SU-DHL-6 (cell line): ENCODE measurements at regions not wholly inside any gene's neighbourhood (a gene's known extent, or its start where the extent isn't known, plus 50 kb on each side); places are given as distances from the start of the nearest gene placed in this dataset.

ENCODE experiments used
- H2AFZ ChIP-seq: fragments of 200-600 bp; sonication (generic); 2 replicates; pipeline ENCODE4 v1.6.1; 2014; ENCODE audit warnings: low read depth, mild to moderate bottlenecking, moderate library complexity, mixed read lengths, antibody characterized with exemption, low read length; ENCODE audit not compliant: severe bottlenecking
- H3F3A ChIP-seq: fragments of 200-600 bp; shearing (Covaris generic); 2 replicates; pipeline ENCODE4 v1.6.0; 2016; ENCODE audit warnings: antibody characterized with exemption, mild to moderate bottlenecking; ENCODE audit not compliant: insufficient read depth
- H3K27ac ChIP-seq: fragments of 200-600 bp; sonication (generic); 2 replicates; pipeline ENCODE4 v1.5.1; 2016; ENCODE audit warnings: low read depth, mild to moderate bottlenecking, low read length, moderate library complexity, mixed read lengths
- H3K27me3 ChIP-seq: fragments of 200-600 bp; sonication (generic), shearing (Covaris generic); 2 replicates; pipeline ENCODE4 v1.6.0; 2014; ENCODE audit warnings: mild to moderate bottlenecking, low read length
- H3K36me3 ChIP-seq: fragments of 200-600 bp; sonication (generic); 2 replicates; pipeline ENCODE4 v1.6.1; 2014; ENCODE audit warnings: mild to moderate bottlenecking, low read length, mixed read lengths
- H3K4me2 ChIP-seq: fragments of 300-600, 200-600 bp; shearing (Covaris generic), sonication (generic); 2 replicates; pipeline ENCODE4 v1.6.0; 2014; ENCODE audit warnings: low read length, low read depth, mild to moderate bottlenecking; ENCODE audit not compliant: poor library complexity, severe bottlenecking
- H3K4me3 ChIP-seq: fragments of 200-600 bp; sonication (generic); 2 replicates; pipeline ENCODE4 v1.5.1; 2014; ENCODE audit warnings: antibody characterized with exemption, low read length, mild to moderate bottlenecking, mixed read lengths; ENCODE audit not compliant: insufficient read depth, poor library complexity, severe bottlenecking
- H3K79me2 ChIP-seq: fragments of 200-600 bp; sonication (generic); 2 replicates; pipeline ENCODE4 v1.6.1; 2014; ENCODE audit warnings: mild to moderate bottlenecking, low read length, moderate library complexity; ENCODE audit not compliant: insufficient read depth
- H3K9ac ChIP-seq: fragments of 200-600 bp; sonication (generic); 2 replicates; pipeline ENCODE4 v1.7.0; 2014; ENCODE audit warnings: mild to moderate bottlenecking, low read length
- H3K9me2 ChIP-seq: fragments of 200-600 bp; sonication (generic); replicated peaks from 2 replicates; pipeline ENCODE4 v1.6.1; 2014; ENCODE audit warnings: low read length; ENCODE audit not compliant: insufficient read depth
- H3K9me3 ChIP-seq: fragments of 200-600 bp; sonication (generic); 2 replicates; pipeline ENCODE4 v1.6.1; 2014; ENCODE audit warnings: low read length, mixed read lengths; ENCODE audit not compliant: insufficient read depth
- H4K20me1 ChIP-seq: fragments of 200-600 bp; sonication (generic); 2 replicates; pipeline ENCODE4 v1.6.1; 2014; ENCODE audit warnings: low read depth, mild to moderate bottlenecking, antibody characterized with exemption, low read length, moderate library complexity, mixed read lengths
- EZH2phosphoT487 ChIP-seq: fragments of 200-600 bp; sonication (generic), shearing (Covaris generic); conservative IDR thresholded peaks from 2 replicates; pipeline ENCODE4 v1.6.1; 2018; ENCODE audit warnings: mild to moderate bottlenecking, antibody characterized with exemption, low read length, moderate library complexity, mixed read lengths
- TF ChIP-seq, protein P1 (sequence below): fragments of 200-600 bp; sonication (generic); IDR thresholded peaks from one replicate; pipeline ENCODE4 v1.5.1; 2017; ENCODE audit warnings: antibody characterized with exemption, mild to moderate bottlenecking, low read length, moderate library complexity; ENCODE audit not compliant: insufficient read depth, poor library complexity, severe bottlenecking

DNA sequence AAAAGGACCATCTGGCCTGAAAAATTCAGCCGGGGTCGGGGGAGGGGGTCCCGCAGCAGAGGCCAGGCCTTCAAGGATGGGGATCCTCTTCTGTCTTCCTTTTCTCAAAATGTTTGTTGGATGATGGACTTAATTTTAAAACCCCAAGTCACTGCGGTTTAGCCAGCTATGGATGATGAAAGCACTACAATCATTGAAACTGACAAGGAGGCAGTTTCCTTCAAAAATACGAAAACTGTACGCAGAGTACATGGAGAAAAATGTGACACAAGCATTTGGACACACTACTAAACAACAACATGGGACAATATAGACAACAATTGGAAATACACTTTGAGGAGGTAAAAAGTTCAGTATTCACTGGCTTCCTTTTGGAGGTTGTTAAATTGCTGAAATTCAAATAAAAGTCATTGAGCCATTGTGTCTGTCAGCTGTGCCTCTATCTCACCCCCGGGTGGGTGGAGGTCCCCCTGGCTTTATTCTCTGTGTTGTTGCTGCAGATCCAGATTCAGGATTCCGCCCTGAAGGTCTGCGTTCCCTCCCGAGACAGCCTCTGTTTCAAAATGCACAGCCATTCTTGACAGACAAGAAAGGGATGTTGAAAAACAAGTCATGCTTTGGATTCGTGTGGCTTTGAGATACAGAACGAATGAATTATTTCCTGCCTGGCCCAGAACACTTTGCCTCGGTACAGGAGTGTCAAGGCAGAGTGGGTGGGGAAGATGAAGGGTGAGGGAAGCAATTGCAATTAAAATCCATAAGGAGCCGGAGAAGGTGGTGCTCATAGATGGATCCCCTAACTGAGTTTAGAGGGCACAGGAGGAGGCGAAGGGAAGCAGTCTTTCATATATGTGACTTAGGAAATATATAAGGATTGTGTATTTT, 118.2 kb downstream of the TTLL2 start:
- no peak overlapping the region for H2AFZ ChIP-seq

DNA sequence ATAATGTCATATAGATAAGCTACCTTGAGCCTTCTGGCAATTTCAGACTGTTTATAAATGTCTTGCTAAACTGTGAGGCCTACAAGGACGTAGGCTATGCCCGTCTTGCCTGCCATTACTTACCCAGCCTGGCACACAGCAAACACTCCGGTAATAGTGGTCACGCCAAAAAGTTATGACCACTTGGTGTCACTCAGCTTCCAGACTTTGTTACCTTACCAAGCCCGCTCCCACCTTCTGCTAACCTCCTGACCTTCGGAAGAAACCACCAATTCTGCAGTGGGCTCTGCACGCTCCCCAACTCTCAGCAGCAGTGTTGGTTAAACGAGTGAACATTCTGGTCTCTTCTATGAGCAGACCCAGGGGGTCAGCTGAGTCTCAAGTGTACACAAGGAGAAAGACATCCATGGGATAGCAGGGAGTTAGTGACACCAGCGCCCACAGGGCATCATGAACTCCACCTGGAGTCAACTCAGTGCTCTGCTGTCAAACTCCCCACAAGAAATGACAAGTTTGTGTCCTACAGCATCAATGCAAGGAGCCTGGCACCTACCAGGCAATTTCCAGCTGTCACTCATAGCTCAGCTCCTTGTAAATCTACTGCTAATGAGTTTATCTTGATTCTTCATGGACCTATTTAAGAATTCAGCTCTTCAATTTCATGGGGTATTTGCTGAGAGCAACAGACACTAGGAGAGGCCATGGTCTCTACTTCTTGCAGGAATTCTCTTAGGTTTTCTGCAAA, 119.9 kb downstream of the TTLL2 start:
- Histone ChIP-seq H2AFZ (no peak overlapping the region), H3K27ac (no peak overlapping the region), H3F3A (no peaks in the 10 kb centered on the region), H4K20me1 (no peaks in the 10 kb centered on the region), H3K9me2 (no peaks in the 10 kb centered on the region), H3K9ac (no peak overlapping the region), H3K9me3 (no peaks in the 10 kb centered on the region), H3K79me2 (no peaks in the 10 kb centered on the region), H3K36me3 (no peaks in the 10 kb centered on the region), H3K4me2 (no peak overlapping the region), H3K4me3 (no peak overlapping the region), H3K27me3 (no peaks in the 10 kb centered on the region)
- TF ChIP-seq, protein P1, sequence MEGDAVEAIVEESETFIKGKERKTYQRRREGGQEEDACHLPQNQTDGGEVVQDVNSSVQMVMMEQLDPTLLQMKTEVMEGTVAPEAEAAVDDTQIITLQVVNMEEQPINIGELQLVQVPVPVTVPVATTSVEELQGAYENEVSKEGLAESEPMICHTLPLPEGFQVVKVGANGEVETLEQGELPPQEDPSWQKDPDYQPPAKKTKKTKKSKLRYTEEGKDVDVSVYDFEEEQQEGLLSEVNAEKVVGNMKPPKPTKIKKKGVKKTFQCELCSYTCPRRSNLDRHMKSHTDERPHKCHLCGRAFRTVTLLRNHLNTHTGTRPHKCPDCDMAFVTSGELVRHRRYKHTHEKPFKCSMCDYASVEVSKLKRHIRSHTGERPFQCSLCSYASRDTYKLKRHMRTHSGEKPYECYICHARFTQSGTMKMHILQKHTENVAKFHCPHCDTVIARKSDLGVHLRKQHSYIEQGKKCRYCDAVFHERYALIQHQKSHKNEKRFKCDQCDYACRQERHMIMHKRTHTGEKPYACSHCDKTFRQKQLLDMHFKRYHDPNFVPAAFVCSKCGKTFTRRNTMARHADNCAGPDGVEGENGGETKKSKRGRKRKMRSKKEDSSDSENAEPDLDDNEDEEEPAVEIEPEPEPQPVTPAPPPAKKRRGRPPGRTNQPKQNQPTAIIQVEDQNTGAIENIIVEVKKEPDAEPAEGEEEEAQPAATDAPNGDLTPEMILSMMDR, result no peak
- no peak for TF ChIP-seq EZH2phosphoT487

More for the DNA sequence above, 118.2 kb downstream of the TTLL2 start:
- TF ChIP-seq EZH2phosphoT487, result no peak
- TF ChIP-seq, protein P1, result no peak
- H3K9me3 ChIP-seq, result no peaks in the 10 kb centered on the region
- H3K4me2 ChIP-seq, result no peak overlapping the region
- H3K36me3 ChIP-seq, result no peaks in the 10 kb centered on the region
- H3K27ac ChIP-seq, result no peak overlapping the region
- H4K20me1 ChIP-seq, result no peaks in the 10 kb centered on the region
- H3K9me2 ChIP-seq, result no peaks in the 10 kb centered on the region
- no peaks in the 10 kb centered on the region for H3K79me2 ChIP-seq
- H3K9ac ChIP-seq, result no peak overlapping the region
- H3K4me3 ChIP-seq, result no peak overlapping the region
- H3K27me3 ChIP-seq, result no peaks in the 10 kb centered on the region
- no peaks in the 10 kb centered on the region for H3F3A ChIP-seq

DNA sequence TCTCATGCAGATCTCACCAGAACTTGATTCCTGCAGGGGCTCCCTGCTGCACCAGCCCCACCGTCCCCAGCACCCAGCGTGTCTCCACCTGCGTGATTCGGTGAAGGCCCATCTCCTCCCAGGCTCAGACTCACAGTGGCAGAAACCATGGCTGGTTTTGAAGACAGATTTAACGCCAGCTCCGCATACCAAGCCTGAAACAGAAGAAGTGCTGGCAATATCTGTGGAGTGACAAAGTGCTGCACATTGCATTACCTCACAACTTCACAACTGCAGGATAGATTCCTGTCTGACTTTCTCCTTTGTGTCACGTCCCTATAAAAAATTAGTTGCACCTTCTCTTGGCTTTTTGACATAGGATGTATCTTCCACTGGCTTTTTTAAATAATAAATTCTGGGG, 120.7 kb downstream of the TTLL2 start:
- Histone ChIP-seq H3K27ac (no peak overlapping the region), H3K4me2 (no peak overlapping the region), H3K36me3 (no peaks in the 10 kb centered on the region), H2AFZ (no peak overlapping the region), H3K4me3 (no peak overlapping the region), H3K9me2 (no peaks in the 10 kb centered on the region), H4K20me1 (no peaks in the 10 kb centered on the region), H3K79me2 (no peaks in the 10 kb centered on the region), H3K9me3 (no peaks in the 10 kb centered on the region), H3K27me3 (no peaks in the 10 kb centered on the region), H3F3A (no peaks in the 10 kb centered on the region), H3K9ac (no peak overlapping the region)
- TF ChIP-seq, protein P1, result no peak
- no peak for TF ChIP-seq EZH2phosphoT487
